ENCODE measurements at regions not wholly inside any gene's neighbourhood (a gene's known extent, or its start where the extent isn't known, plus 50 kb on each side); places are given as distances from the start of the nearest gene placed in this dataset.

DNA sequence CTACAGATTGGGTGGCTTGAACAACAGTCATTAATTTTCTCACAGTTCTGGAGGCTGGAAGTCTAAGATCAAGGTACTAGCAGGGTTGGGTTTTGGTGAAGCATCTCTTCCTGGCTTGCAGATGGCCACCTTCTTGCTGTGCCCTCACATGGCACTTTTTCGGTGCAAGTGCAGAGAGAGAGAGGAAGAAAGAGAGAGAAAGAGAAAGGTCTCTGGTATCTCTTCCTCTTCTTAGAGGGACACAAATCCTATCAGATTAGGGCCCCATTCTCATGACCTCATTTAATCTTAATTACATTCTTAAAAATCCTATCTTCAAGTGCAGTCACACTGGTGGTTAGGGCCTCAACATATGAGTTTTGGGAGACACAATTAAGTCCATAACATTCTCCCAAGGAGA, 167.1 kb downstream of the NFKBIZ start:
- no peaks in the 10 kb centered on the region for H3K27me3 ChIP-seq (ENCODE audit: insufficient read depth)
- H3K27ac ChIP-seq (ENCODE audit: low read depth in 2 of 2, low read length in 1 of 2), result no peak overlapping the region

DNA sequence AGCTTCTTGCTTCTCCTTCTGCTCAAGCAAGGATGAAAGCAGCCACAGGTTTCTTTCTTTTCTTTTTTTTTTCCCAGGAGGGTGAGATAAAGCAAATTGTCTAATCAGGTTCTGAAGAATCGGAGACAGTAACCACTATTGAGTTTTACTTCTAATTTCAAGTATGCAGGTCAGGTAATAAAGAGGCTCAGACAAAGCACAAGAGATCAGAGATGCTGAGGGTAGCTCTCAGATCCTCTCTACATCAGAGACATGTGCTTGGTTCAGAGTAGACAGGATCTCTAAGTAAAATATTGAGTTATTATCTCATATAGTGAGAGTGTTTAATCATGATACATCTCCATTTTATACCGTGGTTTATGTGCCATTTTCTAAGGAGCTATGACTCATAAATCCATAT, 168.5 kb downstream of the NFKBIZ start:
- Histone ChIP-seq H3K27me3 (ENCODE audit: insufficient read depth) (no peaks in the 10 kb centered on the region), H4K20me1 (ENCODE audit: insufficient read depth) (no peaks in the 10 kb centered on the region), H3K36me3 (replicated peaks in 1 of 2; ENCODE audit: control insufficient read depth in 1 of 2, insufficient read depth in 2 of 2, low read length in 1 of 2) (no peaks in the 10 kb centered on the region), H3K4me2 (no peak overlapping the region), H3K27ac (ENCODE audit: low read depth in 2 of 2, low read length in 1 of 2) (no peak overlapping the region), H3K9me3 (0 out of 2 replicates have a peak, but pooled peaks cover 11% of the 10 kb centered on the region), H2AFZ (ENCODE audit: low read depth) (no peak overlapping the region), H3K4me3 (ENCODE audit: low read depth in 2 of 2, low read length in 1 of 2) (no peak overlapping the region), H3K79me2 (ENCODE audit: insufficient read depth) (no peaks in the 10 kb centered on the region), H3K9me2 (no peaks in the 10 kb centered on the region), H3K9ac (no peak overlapping the region), H3K4me1 (ENCODE audit: control insufficient read depth in 1 of 2, insufficient read depth in 2 of 2, low read depth in 1 of 2, low read length in 1 of 2) (no peaks in the 10 kb centered on the region), H3F3A (replicated peaks; ENCODE audit: insufficient read depth) (no peaks in the 10 kb centered on the region)
- no peak for TF ChIP-seq RAD21 (IDR thresholded peaks at IDR 0.05; ENCODE audit: low read length)
- no peak for TF ChIP-seq USF2 (IDR thresholded peaks at IDR 0.05; ENCODE audit: borderline replicate concordance, low read depth, low read length)
- TF ChIP-seq EZH2phosphoT487 (IDR thresholded peaks at IDR 0.05; ENCODE audit: borderline replicate concordance, low read depth), result no peak
- no peak for TF ChIP-seq NFIC (IDR thresholded peaks at IDR 0.05; ENCODE audit: borderline replicate concordance)
- TF ChIP-seq JUND (IDR thresholded peaks at IDR 0.05), result no peak
- no peak for TF ChIP-seq FOSL2 (IDR thresholded peaks at IDR 0.05; ENCODE audit: borderline replicate concordance, low read depth)
- no peak for TF ChIP-seq ZBTB33 (IDR thresholded peaks at IDR 0.05; ENCODE audit: borderline replicate concordance, low read depth)
- TF ChIP-seq FOXJ3 (CRISPR knock-in tag; IDR thresholded peaks at IDR 0.05), result no peak
- TF ChIP-seq GATA2 (CRISPR knock-in tag; IDR thresholded peaks at IDR 0.05), result no peak
- TF ChIP-seq TAF1 (IDR thresholded peaks at IDR 0.05; ENCODE audit: borderline replicate concordance, low read depth, low read length), result no peak
- no peak for DNase-seq
- POLR2A ChIA-PET, result no interaction called here
- WGBS (ENCODE audit: low lambda C conversion rate), result 66% methylated on average over 2 of the region's 2 CpGs
- CTCF ChIA-PET, result interaction anchor here (1.3 kb wide), 1 partner anchor 18 kb away, joined by 4 read pairs; no protein-coding TSS in a partner anchor

More for the DNA sequence above, 167.1 kb downstream of the NFKBIZ start:
- H3K36me3 ChIP-seq (replicated peaks in 1 of 2; ENCODE audit: control insufficient read depth in 1 of 2, insufficient read depth in 2 of 2, low read length in 1 of 2), result no peaks in the 10 kb centered on the region
- H2AFZ ChIP-seq (ENCODE audit: low read depth), result no peak overlapping the region
- H3K4me1 ChIP-seq (ENCODE audit: control insufficient read depth in 1 of 2, insufficient read depth in 2 of 2, low read depth in 1 of 2, low read length in 1 of 2), result no peaks in the 10 kb centered on the region
- ChIA-PET POLR2A (no interaction called here), CTCF (no interaction called here)
- H3K4me3 ChIP-seq (ENCODE audit: low read depth in 2 of 2, low read length in 1 of 2), result no peak overlapping the region
- H3K9me3 ChIP-seq, result 0 out of 2 replicates have a peak, but pooled peaks cover 11% of the 10 kb centered on the region
- no peak overlapping the region for H3K9ac ChIP-seq
- H3F3A ChIP-seq (replicated peaks; ENCODE audit: insufficient read depth), result no peaks in the 10 kb centered on the region
- TF ChIP-seq JUND (IDR thresholded peaks at IDR 0.05) (no peak), SIN3A (IDR thresholded peaks at IDR 0.05; ENCODE audit: borderline replicate concordance, low read depth, low read length) (no peak), ZBTB33 (IDR thresholded peaks at IDR 0.05; ENCODE audit: borderline replicate concordance, low read depth) (no peak), USF1 (IDR thresholded peaks at IDR 0.05; ENCODE audit: borderline replicate concordance, low read depth) (no peak), SMC3 (IDR thresholded peaks at IDR 0.05; ENCODE audit: low read depth, low read length) (no peak)
- H4K20me1 ChIP-seq (ENCODE audit: insufficient read depth), result no peaks in the 10 kb centered on the region
- no peaks in the 10 kb centered on the region for H3K79me2 ChIP-seq (ENCODE audit: insufficient read depth)
- 40% methylated on average over 1 of the region's 1 CpG for WGBS (ENCODE audit: low lambda C conversion rate)
- no peak overlapping the region for H3K4me2 ChIP-seq
- no peak for DNase-seq
- H3K9me2 ChIP-seq, result no peaks in the 10 kb centered on the region
